Testis (tissue), 2 donors: ENCODE measurements at regions not wholly inside any gene's neighbourhood (a gene's known extent, or its start where the extent isn't known, plus 50 kb on each side); places are given as distances from the start of the nearest gene placed in this dataset.

Experiments used
- DNase-seq: peaks from one replicate; pipeline ENCODE4 v3.0.0-alpha.2; 2019
- H3K27ac ChIP-seq, 2 donors: fragments of 200-600 bp; sonication (generic); one replicate each; pipeline ENCODE4 v1.5.1; 2019
- H3K27me3 ChIP-seq: fragments of 200-600 bp; sonication (generic); one replicate; pipeline ENCODE4 v1.5.1; 2019
- H3K36me3 ChIP-seq: fragments of 200-600 bp; sonication (generic); one replicate; pipeline ENCODE4 v1.5.1; 2017; ENCODE audit warnings: low read depth; ENCODE audit errors: missing control alignments
- H3K4me1 ChIP-seq: fragments of 200-600 bp; sonication (generic); one replicate; pipeline ENCODE4 v1.5.1; 2019
- H3K4me3 ChIP-seq, 2 donors: fragments of 200-600 bp; sonication (generic); one replicate each; pipeline ENCODE4 v1.5.1; 2017 to 2019
- H3K9me3 ChIP-seq: fragments of 200-600 bp; sonication (generic); one replicate; pipeline ENCODE4 v1.5.1; 2017
- POLR2A ChIP-seq: fragments of 450-650 bp; IDR thresholded peaks from one replicate; pipeline ENCODE4 v1.6.1; 2017; ENCODE audit warnings: antibody characterized with exemption, mild to moderate bottlenecking, moderate library complexity
- WGBS, 2 donors: methylation state at CpG; one replicate each; pipeline ENCODE4 v1.1.5; 2018; 5-methylcytosine and 5-hydroxymethylcytosine counted together
- intact Hi-C: fragments of 100-400 bp; cut with DNase I; formaldehyde crosslinking; loops from one replicate; pipeline ENCODE4 v1.15.1; 2023; ENCODE audit warnings: low total_unique reads
- TF ChIP-seq, protein P1 (sequence below), 3 experiments: fragments of 450-650 bp in 2 of 3; fragments of 200-600 bp in 1 of 3; sonication (generic) in 1 of 3; IDR thresholded peaks; one replicate each; pipeline ENCODE4 v1.5.1; 2016 to 2019; ENCODE audit warnings: antibody characterized with exemption in 3 of 3, mild to moderate bottlenecking in 2 of 3, moderate library complexity in 1 of 3

DNA sequence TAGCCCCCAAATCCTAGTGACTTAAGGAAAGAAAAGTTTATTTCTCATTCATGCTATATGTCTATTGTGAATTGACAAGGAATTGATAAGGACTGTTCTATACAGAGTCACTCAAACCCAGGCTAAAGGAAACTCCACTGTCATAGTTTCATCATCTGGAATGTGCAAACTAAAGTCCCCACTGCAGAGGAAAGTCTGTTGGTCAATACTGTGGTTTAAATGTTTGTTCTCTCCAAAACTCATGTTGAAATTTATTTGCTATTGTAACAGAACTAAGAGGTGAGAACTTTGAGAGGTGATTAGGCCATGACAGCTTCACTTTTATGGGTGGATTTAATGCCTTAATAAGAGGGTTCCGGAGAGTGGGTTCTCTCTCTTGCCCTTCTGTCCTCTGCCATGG, 149.6 kb downstream of the COX18 start:
- intact Hi-C loops, result no loop called here

DNA sequence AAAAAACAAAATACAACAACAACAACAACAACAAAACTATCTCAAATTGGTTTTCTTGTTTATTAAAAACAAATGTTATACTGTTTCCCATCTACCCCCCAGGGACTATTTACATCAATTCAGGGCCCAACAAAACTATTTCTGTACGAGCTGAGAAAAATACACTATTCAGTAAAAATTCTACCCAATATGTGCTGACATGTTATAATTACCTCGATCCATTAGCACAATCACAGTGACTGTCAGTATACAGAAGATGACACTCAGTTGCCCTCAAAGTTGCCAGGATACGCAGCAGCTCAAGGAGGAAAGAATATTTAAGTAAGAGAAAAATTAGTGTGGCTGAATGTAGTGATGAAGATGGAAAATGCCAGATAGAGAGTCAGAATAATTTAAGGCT, 150.1 kb downstream of the COX18 start:
- Histone ChIP-seq H3K9me3 (no peaks in the 10 kb centered on the region), H3K4me1 (no peaks in the 10 kb centered on the region), H3K27ac (no peak overlapping the region), H3K4me3 (no peak overlapping the region), H3K36me3 (no peaks in the 10 kb centered on the region), H3K27me3 (no peaks in the 10 kb centered on the region)
- 72 to 76% methylated on average over 3 of the region's 3 CpGs for WGBS, 2 donors
- intact Hi-C loops, result no loop called here
- no peak for TF ChIP-seq POLR2A
- TF ChIP-seq, protein P1, sequence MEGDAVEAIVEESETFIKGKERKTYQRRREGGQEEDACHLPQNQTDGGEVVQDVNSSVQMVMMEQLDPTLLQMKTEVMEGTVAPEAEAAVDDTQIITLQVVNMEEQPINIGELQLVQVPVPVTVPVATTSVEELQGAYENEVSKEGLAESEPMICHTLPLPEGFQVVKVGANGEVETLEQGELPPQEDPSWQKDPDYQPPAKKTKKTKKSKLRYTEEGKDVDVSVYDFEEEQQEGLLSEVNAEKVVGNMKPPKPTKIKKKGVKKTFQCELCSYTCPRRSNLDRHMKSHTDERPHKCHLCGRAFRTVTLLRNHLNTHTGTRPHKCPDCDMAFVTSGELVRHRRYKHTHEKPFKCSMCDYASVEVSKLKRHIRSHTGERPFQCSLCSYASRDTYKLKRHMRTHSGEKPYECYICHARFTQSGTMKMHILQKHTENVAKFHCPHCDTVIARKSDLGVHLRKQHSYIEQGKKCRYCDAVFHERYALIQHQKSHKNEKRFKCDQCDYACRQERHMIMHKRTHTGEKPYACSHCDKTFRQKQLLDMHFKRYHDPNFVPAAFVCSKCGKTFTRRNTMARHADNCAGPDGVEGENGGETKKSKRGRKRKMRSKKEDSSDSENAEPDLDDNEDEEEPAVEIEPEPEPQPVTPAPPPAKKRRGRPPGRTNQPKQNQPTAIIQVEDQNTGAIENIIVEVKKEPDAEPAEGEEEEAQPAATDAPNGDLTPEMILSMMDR (IDR thresholded peaks at IDR 0.05), result no peak
- no peak for DNase-seq

More for the DNA sequence above, 149.6 kb downstream of the COX18 start:
- no peaks in the 10 kb centered on the region for H3K27me3 ChIP-seq
- DNase-seq, result no peak
- no peaks in the 10 kb centered on the region for H3K4me1 ChIP-seq
- H3K9me3 ChIP-seq, result no peaks in the 10 kb centered on the region
- H3K27ac ChIP-seq, result no peak overlapping the region
- H3K4me3 ChIP-seq, result no peak overlapping the region
- no peak for TF ChIP-seq POLR2A
- TF ChIP-seq, protein P1 (IDR thresholded peaks at IDR 0.05), result no peak
- WGBS, 2 donors, result 90 to 94% methylated on average over 1 of the region's 1 CpG
- H3K36me3 ChIP-seq, result no peaks in the 10 kb centered on the region

DNA sequence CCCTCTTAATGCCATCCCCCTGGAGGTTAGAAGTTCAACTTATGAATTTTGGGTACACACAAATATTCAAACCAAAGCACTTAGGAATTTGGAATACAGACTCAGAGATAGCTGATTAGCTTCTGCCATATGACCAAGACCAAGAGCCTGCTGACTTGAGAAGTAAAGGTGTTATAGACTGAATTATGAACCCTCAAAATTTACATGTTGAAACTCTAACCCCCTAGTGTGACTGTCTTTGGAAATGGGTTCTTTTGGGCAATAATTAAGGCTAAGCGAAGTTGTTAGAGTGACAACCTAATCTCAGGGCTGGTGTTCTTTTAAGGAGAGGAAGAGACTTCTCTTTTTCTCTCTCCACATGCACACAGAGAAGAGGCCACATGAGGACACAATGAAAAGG, 151.2 kb downstream of the COX18 start:
- Histone ChIP-seq H3K4me1 (no peaks in the 10 kb centered on the region), H3K27ac (no peak overlapping the region), H3K9me3 (no peaks in the 10 kb centered on the region), H3K4me3 (no peak overlapping the region), H3K27me3 (no peaks in the 10 kb centered on the region), H3K36me3 (no peaks in the 10 kb centered on the region)
- intact Hi-C loops, result no loop called here
- DNase-seq, result no peak
- WGBS, 2 donors, result 92 to 95% methylated on average over 1 of the region's 1 CpG
- TF ChIP-seq, protein P1 (IDR thresholded peaks at IDR 0.05), result no peak
- no peak for TF ChIP-seq POLR2A

DNA sequence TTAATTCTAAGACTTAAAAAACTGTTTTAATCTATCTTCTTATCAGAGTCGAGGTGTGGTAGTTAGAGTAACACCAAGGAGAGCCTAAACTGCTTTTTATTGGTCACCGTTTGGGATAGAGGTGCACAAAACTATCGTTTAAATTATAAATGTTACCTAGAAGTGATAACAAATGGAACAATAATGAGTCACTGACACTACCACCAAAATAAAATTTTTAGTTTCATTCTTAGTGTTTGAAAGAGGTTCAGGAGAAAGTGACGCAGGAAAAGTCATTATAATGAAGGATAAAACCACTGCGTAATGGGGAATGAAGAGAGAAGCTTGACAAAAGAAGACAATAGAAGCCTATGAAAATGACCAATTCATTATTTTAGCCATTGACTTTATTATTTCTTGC, 158.2 kb downstream of the COX18 start:
- no peak for DNase-seq
- Histone ChIP-seq H3K27me3 (no peaks in the 10 kb centered on the region), H3K27ac (no peak overlapping the region), H3K4me1 (no peaks in the 10 kb centered on the region), H3K36me3 (no peaks in the 10 kb centered on the region), H3K4me3 (no peak overlapping the region), H3K9me3 (no peaks in the 10 kb centered on the region)
- intact Hi-C loops, result no loop called here
- TF ChIP-seq POLR2A, result no peak
- TF ChIP-seq, protein P1 (IDR thresholded peaks at IDR 0.05), result no peak
- 40 to 54% methylated on average over 5 of the region's 5 CpGs for WGBS, 2 donors

DNA sequence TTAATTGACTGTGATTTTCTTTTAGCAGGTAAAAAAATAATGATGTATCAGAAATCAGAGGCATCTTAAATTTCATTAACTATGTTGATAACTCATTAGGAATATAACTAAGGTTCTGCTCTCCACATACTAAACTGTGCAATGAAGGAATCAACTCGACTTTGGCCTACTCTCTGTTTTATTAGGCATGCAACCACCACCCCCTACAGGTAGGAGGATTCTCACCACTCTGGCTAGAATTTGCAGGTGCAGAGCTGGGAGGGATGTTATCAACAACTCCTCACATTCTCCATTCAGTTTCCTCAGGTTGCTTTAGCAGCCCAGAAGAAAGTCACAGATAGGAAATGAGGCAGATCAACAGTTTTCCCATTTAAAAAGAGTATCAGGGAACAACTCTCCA, 160.1 kb downstream of the COX18 start:
- no peaks in the 10 kb centered on the region for H3K27me3 ChIP-seq
- intact Hi-C loops, result no loop called here
- DNase-seq, result peak; percentile 31
- WGBS, 2 donors, result 0 to 10% methylated on average over 1 of the region's 1 CpG
- H3K36me3 ChIP-seq, result no peaks in the 10 kb centered on the region
- H3K9me3 ChIP-seq, result no peaks in the 10 kb centered on the region
- no peak overlapping the region for H3K4me3 ChIP-seq
- H3K4me1 ChIP-seq, result no peaks in the 10 kb centered on the region
- TF ChIP-seq, protein P1 (IDR thresholded peaks at IDR 0.05), result peak in 2 of 3 experiments; percentile 27 to 28
- no peak for TF ChIP-seq POLR2A
- no peak overlapping the region for H3K27ac ChIP-seq
